ENCODE measurements at regions not wholly inside any gene's neighbourhood (a gene's known extent, or its start where the extent isn't known, plus 50 kb on each side); places are given as distances from the start of the nearest gene placed in this dataset.

DNA sequence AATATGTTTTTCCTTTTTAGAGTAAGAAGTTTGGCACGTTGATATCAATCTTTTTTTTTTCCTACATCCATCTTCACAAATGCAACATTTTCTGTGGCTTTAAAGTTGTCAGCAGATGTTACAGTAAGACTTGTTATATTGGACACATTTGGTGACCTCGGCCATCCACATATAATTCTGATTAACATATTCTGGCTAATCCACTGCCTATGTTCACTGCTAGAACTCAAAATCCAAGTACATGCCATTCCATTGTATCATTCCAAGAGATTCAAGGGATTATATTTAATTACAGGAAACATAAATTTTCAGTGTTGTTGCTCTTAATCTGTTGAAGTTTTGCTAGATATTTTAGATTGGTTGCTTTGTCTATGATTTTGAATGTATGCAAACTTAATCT is 367.6 kb downstream of the TENT5A start:
- no peak for TF ChIP-seq CTCF (conservative IDR thresholded peaks at IDR 0.05; ENCODE audit: control insufficient read depth, insufficient read depth, low read depth, low read length)
- peak; percentile 11 for DNase-seq (ENCODE audit: low read depth)

GRCh38 chr6:81383472-81383871 is 369.0 kb downstream of the TENT5A start:
- H3K4me3 ChIP-seq (ENCODE audit: control insufficient read depth, low read depth, low read length), result no peak overlapping the region
- no peak for TF ChIP-seq CTCF (conservative IDR thresholded peaks at IDR 0.05; ENCODE audit: control insufficient read depth, insufficient read depth, low read depth, low read length)
- no peak for DNase-seq (ENCODE audit: low read depth)

More for the DNA sequence above, 367.6 kb downstream of the TENT5A start:
- H3K4me3 ChIP-seq (ENCODE audit: control insufficient read depth, low read depth, low read length), result no peak overlapping the region

- no peak for TF ChIP-seq CTCF (conservative IDR thresholded peaks at IDR 0.05; ENCODE audit: control insufficient read depth, insufficient read depth, low read depth, low read length)
- H3K4me3 ChIP-seq (ENCODE audit: control insufficient read depth, low read depth, low read length), result no peak overlapping the region
- peak; percentile 1 for DNase-seq (ENCODE audit: low read depth)
Measured at GRCh38 chr6:81382852-81383251, 369.6 kb downstream of the TENT5A start.

GRCh38 chr6:81381382-81381916 is 371.0 kb downstream of the TENT5A start:
- H3K4me3 ChIP-seq (ENCODE audit: control insufficient read depth, low read depth, low read length), result no peak overlapping the region
- TF ChIP-seq CTCF (conservative IDR thresholded peaks at IDR 0.05; ENCODE audit: control insufficient read depth, insufficient read depth, low read depth, low read length), result no peak
- DNase-seq (ENCODE audit: low read depth), result no peak

GRCh38 chr6:81380718-81381338 is 371.7 kb downstream of the TENT5A start:
- no peak for TF ChIP-seq CTCF (conservative IDR thresholded peaks at IDR 0.05; ENCODE audit: control insufficient read depth, insufficient read depth, low read depth, low read length)
- no peak for DNase-seq (ENCODE audit: low read depth)
- H3K4me3 ChIP-seq (ENCODE audit: control insufficient read depth, low read depth, low read length), result no peak overlapping the region

DNA sequence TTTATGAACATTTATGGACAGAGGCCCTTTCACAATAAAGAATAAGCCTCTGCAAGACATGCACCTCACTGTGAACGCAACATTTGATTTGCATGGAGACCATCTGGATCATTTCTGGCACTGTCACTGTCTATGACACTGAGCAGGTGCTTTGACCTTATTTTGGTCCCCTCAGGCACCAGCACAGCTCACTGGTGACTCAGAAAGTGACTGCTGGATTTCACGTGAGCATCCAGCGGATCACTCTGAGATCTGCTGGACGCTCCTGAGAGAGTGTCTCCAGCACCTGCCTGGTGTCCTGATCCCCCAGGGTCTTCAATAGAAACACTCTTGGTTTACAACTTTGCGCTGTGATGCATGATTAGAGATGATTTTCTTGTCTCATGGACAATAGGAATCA is 375.7 kb downstream of the TENT5A start:
- no peak for TF ChIP-seq CTCF (conservative IDR thresholded peaks at IDR 0.05; ENCODE audit: control insufficient read depth, insufficient read depth, low read depth, low read length)
- no peak for DNase-seq (ENCODE audit: low read depth)
- H3K4me3 ChIP-seq (ENCODE audit: control insufficient read depth, low read depth, low read length), result no peak overlapping the region
